ENCODE measurements at regions not wholly inside any gene's neighbourhood (a gene's known extent, or its start where the extent isn't known, plus 50 kb on each side); places are given as distances from the start of the nearest gene placed in this dataset.

DNA sequence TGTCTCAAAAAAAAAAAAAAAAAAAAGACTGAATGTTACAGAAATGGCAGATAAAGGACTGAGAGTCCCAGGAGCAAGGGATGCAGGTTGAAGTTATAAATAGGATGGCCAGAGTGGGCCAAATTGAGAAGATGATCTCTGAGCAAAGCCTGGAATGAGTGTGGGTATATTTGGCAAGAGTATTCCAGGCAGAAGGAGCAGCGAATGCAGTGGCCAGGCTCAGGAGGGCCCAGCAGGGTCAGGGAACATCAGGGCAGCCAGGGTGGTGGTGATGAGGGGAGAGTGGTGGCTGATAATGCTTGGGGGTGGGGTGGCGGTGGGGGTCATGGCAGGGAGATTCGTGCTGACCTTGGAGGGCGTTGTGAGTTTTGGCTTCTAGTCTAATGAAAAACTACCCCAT is 141.3 kb upstream of the AGAP1 start:
- TF ChIP-seq POLR2A (IDR thresholded peaks at IDR 0.05): no peak
- TF ChIP-seq, protein P1, sequence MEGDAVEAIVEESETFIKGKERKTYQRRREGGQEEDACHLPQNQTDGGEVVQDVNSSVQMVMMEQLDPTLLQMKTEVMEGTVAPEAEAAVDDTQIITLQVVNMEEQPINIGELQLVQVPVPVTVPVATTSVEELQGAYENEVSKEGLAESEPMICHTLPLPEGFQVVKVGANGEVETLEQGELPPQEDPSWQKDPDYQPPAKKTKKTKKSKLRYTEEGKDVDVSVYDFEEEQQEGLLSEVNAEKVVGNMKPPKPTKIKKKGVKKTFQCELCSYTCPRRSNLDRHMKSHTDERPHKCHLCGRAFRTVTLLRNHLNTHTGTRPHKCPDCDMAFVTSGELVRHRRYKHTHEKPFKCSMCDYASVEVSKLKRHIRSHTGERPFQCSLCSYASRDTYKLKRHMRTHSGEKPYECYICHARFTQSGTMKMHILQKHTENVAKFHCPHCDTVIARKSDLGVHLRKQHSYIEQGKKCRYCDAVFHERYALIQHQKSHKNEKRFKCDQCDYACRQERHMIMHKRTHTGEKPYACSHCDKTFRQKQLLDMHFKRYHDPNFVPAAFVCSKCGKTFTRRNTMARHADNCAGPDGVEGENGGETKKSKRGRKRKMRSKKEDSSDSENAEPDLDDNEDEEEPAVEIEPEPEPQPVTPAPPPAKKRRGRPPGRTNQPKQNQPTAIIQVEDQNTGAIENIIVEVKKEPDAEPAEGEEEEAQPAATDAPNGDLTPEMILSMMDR (IDR thresholded peaks at IDR 0.05): no peak
